GM21786 (cell line): ENCODE measurements at regions not wholly inside any gene's neighbourhood (a gene's known extent, or its start where the extent isn't known, plus 50 kb on each side); places are given as distances from the start of the nearest gene placed in this dataset.

Source experiments
- ATAC-seq: cut with Tn5 transposase; IDR thresholded peaks from one replicate; pipeline ENCODE4 v1.9.1; 2021; ENCODE audit not compliant: unreplicated experiment

- no peak for ATAC-seq
These were observed 101.0 kb upstream of the IQSEC1 start for GRCh38 chr3:13174011-13174802.

- no peak for ATAC-seq
These were observed 100.0 kb upstream of the IQSEC1 start for GRCh38 chr3:13173186-13173585.

- no peak for ATAC-seq
These were observed 99.4 kb upstream of the IQSEC1 start for GRCh38 chr3:13172644-13173013.

GRCh38 chr3:13171704-13172643, 98.7 kb upstream of the IQSEC1 start:
- ATAC-seq: no peak

- ATAC-seq: no peak
These were observed 97.1 kb upstream of the IQSEC1 start for GRCh38 chr3:13170317-13170716.

- no peak for ATAC-seq
These were observed 95.2 kb upstream of the IQSEC1 start for GRCh38 chr3:13168391-13168790.

- ATAC-seq: no peak
These were observed 94.6 kb upstream of the IQSEC1 start for GRCh38 chr3:13167829-13168228.

- no peak for ATAC-seq
These were observed 94.0 kb upstream of the IQSEC1 start for GRCh38 chr3:13167064-13167743.

- no peak for ATAC-seq
These were observed 93.2 kb upstream of the IQSEC1 start for GRCh38 chr3:13166243-13167063.

- ATAC-seq: no peak
These were observed 92.3 kb upstream of the IQSEC1 start for GRCh38 chr3:13165576-13165975.

- ATAC-seq: no peak
These were observed 91.8 kb upstream of the IQSEC1 start for GRCh38 chr3:13164893-13165492.

GRCh38 chr3:13163848-13164382, 90.7 kb upstream of the IQSEC1 start:
- ATAC-seq: no peak

GRCh38 chr3:13162549-13163320, 89.5 kb upstream of the IQSEC1 start:
- ATAC-seq: no peak

- no peak for ATAC-seq
These were observed 88.7 kb upstream of the IQSEC1 start for GRCh38 chr3:13161771-13162535.

- ATAC-seq: no peak
These were observed 88.0 kb upstream of the IQSEC1 start for GRCh38 chr3:13161021-13161759.

- no peak for ATAC-seq
These were observed 87.4 kb upstream of the IQSEC1 start for GRCh38 chr3:13160619-13161018.

GRCh38 chr3:13159890-13160289, 86.7 kb upstream of the IQSEC1 start:
- no peak for ATAC-seq

- no peak for ATAC-seq
These were observed 85.6 kb upstream of the IQSEC1 start for GRCh38 chr3:13158871-13159270.
